ENCODE measurements at regions not wholly inside any gene's neighbourhood (a gene's known extent, or its start where the extent isn't known, plus 50 kb on each side); places are given as distances from the start of the nearest gene placed in this dataset.
"Not testable (repeated sequence)": the region's sequence is repeated elsewhere in the genome, so short reads cannot be mapped to it uniquely, and the experiment has no call there.

GRCh38 chr9:29422438-29422837, 1849.2 kb upstream of the C9orf72 start:
- H3K4me3 ChIP-seq = no peak overlapping the region
- no peak overlapping the region for H3K27ac ChIP-seq
- in situ Hi-C loops (cut with MboI; ENCODE audit: low pct_unique_long_range_greater_than_20kb in 2 of 9, low sequenced_read_pairs in 9 of 9, unreplicated experiment in 9 of 9) = no loop called here
- no peaks in the 10 kb centered on the region for H3K4me1 ChIP-seq (replicated peaks in 1 of 2)
- WGBS, 10 experiments = 0 to 94% (median 76%) methylated on average over 2 to 3 of the region's 3 CpGs; no CpG with 5 or more reads in 1 of the 10 experiments
- no peak for ATAC-seq (replicated peaks in 6 of 8)

- Histone ChIP-seq H3K4me1 (replicated peaks in 1 of 2) (no peaks in the 10 kb centered on the region), H3K4me3 (no peak overlapping the region), H3K27ac (no peak overlapping the region)
- ATAC-seq (replicated peaks in 6 of 8) = no peak
- in situ Hi-C loops (cut with MboI; ENCODE audit: low pct_unique_long_range_greater_than_20kb in 2 of 9, low sequenced_read_pairs in 9 of 9, unreplicated experiment in 9 of 9) = no loop called here
Measured at GRCh38 chr9:29432191-29432590, 1858.9 kb upstream of the C9orf72 start.

GRCh38 chr9:29432656-29433055, 1859.4 kb upstream of the C9orf72 start:
- H3K27ac ChIP-seq; H3K4me1 ChIP-seq (replicated peaks in 1 of 2); in situ Hi-C loops (cut with MboI; ENCODE audit: low pct_unique_long_range_greater_than_20kb in 2 of 9, low sequenced_read_pairs in 9 of 9, unreplicated experiment in 9 of 9); ATAC-seq (replicated peaks in 6 of 8); H3K4me3 ChIP-seq: not testable (repeated sequence)
- 0 to 100% (median 78%) methylated on average over 1 to 2 of the region's 2 CpGs; no CpG with 5 or more reads in 1 of the 10 experiments for WGBS, 10 experiments

- peak in 1 of 8 experiments; percentile 65 for ATAC-seq (replicated peaks in 6 of 8)
- no peaks in the 10 kb centered on the region for H3K4me1 ChIP-seq (replicated peaks in 1 of 2)
- WGBS, 10 experiments = 0 to 100% (median 75%) methylated on average over 1 of the region's 1 CpG; no CpG with 5 or more reads in 2 of the 10 experiments
- H3K27ac ChIP-seq = no peak overlapping the region
- no peak overlapping the region for H3K4me3 ChIP-seq
- in situ Hi-C loops (cut with MboI; ENCODE audit: low pct_unique_long_range_greater_than_20kb in 2 of 9, low sequenced_read_pairs in 9 of 9, unreplicated experiment in 9 of 9) = no loop called here
Measured at GRCh38 chr9:29435368-29435767, 1862.1 kb upstream of the C9orf72 start.

- Histone ChIP-seq H3K4me3 (no peak overlapping the region), H3K27ac (no peak overlapping the region), H3K4me1 (replicated peaks in 1 of 2) (peaks cover 0 to 3% of the 10 kb centered on the region in 2 donors)
- 13 to 90% (median 51%) methylated on average over 1 to 3 of the region's 3 CpGs; no CpG with 5 or more reads in 2 of the 10 experiments for WGBS, 10 experiments
- in situ Hi-C loops (cut with MboI; ENCODE audit: low pct_unique_long_range_greater_than_20kb in 2 of 9, low sequenced_read_pairs in 9 of 9, unreplicated experiment in 9 of 9) = no loop called here
- ATAC-seq (replicated peaks in 6 of 8) = peak in 2 of 8 experiments; percentile 33 to 57
Measured at GRCh38 chr9:29437526-29437925, 1864.2 kb upstream of the C9orf72 start.

GRCh38 chr9:29439961-29440360, 1866.7 kb upstream of the C9orf72 start:
- Histone ChIP-seq H3K4me3 (no peak overlapping the region), H3K27ac (no peak overlapping the region), H3K4me1 (replicated peaks in 1 of 2) (peaks cover 0 to 3% of the 10 kb centered on the region in 2 donors)
- 20 to 100% (median 79%) methylated on average over 1 to 2 of the region's 2 CpGs; no CpG with 5 or more reads in 2 of the 10 experiments for WGBS, 10 experiments
- no peak for ATAC-seq (replicated peaks in 6 of 8)
- in situ Hi-C loops (cut with MboI; ENCODE audit: low pct_unique_long_range_greater_than_20kb in 2 of 9, low sequenced_read_pairs in 9 of 9, unreplicated experiment in 9 of 9) = no loop called here

- WGBS, 10 experiments = 12 to 100% (median 91%) methylated on average over 1 to 4 of the region's 4 CpGs; no CpG with 5 or more reads in 2 of the 10 experiments
- Histone ChIP-seq H3K27ac (no peak overlapping the region), H3K4me1 (replicated peaks in 1 of 2) (peaks cover 0 to 3% of the 10 kb centered on the region in 2 donors), H3K4me3 (no peak overlapping the region)
- ATAC-seq (replicated peaks in 6 of 8) = no peak
- in situ Hi-C loops (cut with MboI; ENCODE audit: low pct_unique_long_range_greater_than_20kb in 2 of 9, low sequenced_read_pairs in 9 of 9, unreplicated experiment in 9 of 9) = no loop called here
Measured at GRCh38 chr9:29440449-29440848, 1867.2 kb upstream of the C9orf72 start.

- H3K27ac ChIP-seq = no peak overlapping the region
- in situ Hi-C loops (cut with MboI; ENCODE audit: low pct_unique_long_range_greater_than_20kb in 2 of 9, low sequenced_read_pairs in 9 of 9, unreplicated experiment in 9 of 9) = no loop called here
- H3K4me1 ChIP-seq (replicated peaks in 1 of 2) = peaks cover 0 to 3% of the 10 kb centered on the region in 2 donors
- WGBS, 10 experiments = 6 to 100% (median 77%) methylated on average over 2 to 3 of the region's 3 CpGs; no CpG with 5 or more reads in 1 of the 10 experiments
- no peak overlapping the region for H3K4me3 ChIP-seq
- ATAC-seq (replicated peaks in 6 of 8) = no peak
Measured at GRCh38 chr9:29445751-29446150, 1872.5 kb upstream of the C9orf72 start.

- Histone ChIP-seq H3K4me1 (replicated peaks in 1 of 2) (no peaks in the 10 kb centered on the region), H3K4me3 (peak overlapping the region; percentile 36 to 64 (median 51)), H3K27ac (no peak overlapping the region)
- ATAC-seq (replicated peaks in 6 of 8) = peak in 3 of 8 experiments; percentile 16 to 49 (median 33)
- in situ Hi-C loops (cut with MboI; ENCODE audit: low pct_unique_long_range_greater_than_20kb in 2 of 9, low sequenced_read_pairs in 9 of 9, unreplicated experiment in 9 of 9) = no loop called here
Measured at GRCh38 chr9:29449306-29449705, 1876.0 kb upstream of the C9orf72 start.

GRCh38 chr9:29450343-29450875, 1877.1 kb upstream of the C9orf72 start:
- ATAC-seq (replicated peaks in 6 of 8) = peak in 2 of 8 experiments; percentile 42 to 50
- in situ Hi-C loops (cut with MboI; ENCODE audit: low pct_unique_long_range_greater_than_20kb in 2 of 9, low sequenced_read_pairs in 9 of 9, unreplicated experiment in 9 of 9); H3K4me1 ChIP-seq (replicated peaks in 1 of 2): not testable (repeated sequence)
- WGBS, 10 experiments = 18 to 86% (median 50%) methylated on average over 2 to 13 of the region's 29 CpGs; no CpG with 5 or more reads in 4 of the 10 experiments
- peak overlapping the region; percentile 80 to 92 for H3K27ac ChIP-seq
- peak overlapping the region; percentile 36 to 64 (median 51) for H3K4me3 ChIP-seq

GRCh38 chr9:29456940-29457339, 1883.7 kb upstream of the C9orf72 start:
- no peak for ATAC-seq (replicated peaks in 6 of 8)
- in situ Hi-C loops (cut with MboI; ENCODE audit: low pct_unique_long_range_greater_than_20kb in 2 of 9, low sequenced_read_pairs in 9 of 9, unreplicated experiment in 9 of 9) = no loop called here
- WGBS, 10 experiments = 14 to 100% (median 80%) methylated on average over 1 to 3 of the region's 3 CpGs
- Histone ChIP-seq H3K4me1 (replicated peaks in 1 of 2) (no peaks in the 10 kb centered on the region), H3K27ac (no peak overlapping the region), H3K4me3 (no peak overlapping the region)

GRCh38 chr9:29475471-29475870, 1902.2 kb upstream of the C9orf72 start:
- ATAC-seq (replicated peaks in 6 of 8) = no peak
- Histone ChIP-seq H3K27ac (no peak overlapping the region), H3K4me1 (replicated peaks in 1 of 2) (no peaks in the 10 kb centered on the region), H3K4me3 (no peak overlapping the region)
- in situ Hi-C loops (cut with MboI; ENCODE audit: low pct_unique_long_range_greater_than_20kb in 2 of 9, low sequenced_read_pairs in 9 of 9, unreplicated experiment in 9 of 9) = no loop called here
- 0 to 100% (median 100%) methylated on average over 1 of the region's 1 CpG; no CpG with 5 or more reads in 5 of the 10 experiments for WGBS, 10 experiments

GRCh38 chr9:29511680-29512079, 1938.4 kb upstream of the C9orf72 start:
- no peak overlapping the region for H3K4me3 ChIP-seq
- 0 to 60% (median 31%) methylated on average over 1 of the region's 1 CpG; no CpG with 5 or more reads in 6 of the 10 experiments for WGBS, 10 experiments
- ATAC-seq (replicated peaks in 6 of 8) = peak in 3 of 8 experiments; percentile 45 to 51 (median 46)

GRCh38 chr9:29514336-29514735, 1941.1 kb upstream of the C9orf72 start:
- peak overlapping the region in 1 of 2 donors; percentile 2 for H3K27ac ChIP-seq
- peaks cover 8 to 11% of the 10 kb centered on the region in 2 donors for H3K4me1 ChIP-seq (replicated peaks in 1 of 2)
- whole genome bisulfite sequencing, 10 experiments = 0 to 80% (median 32%) methylated on average over 1 to 6 of the region's 11 CpGs; no CpG with 5 or more reads in 4 of the 10 experiments
- in situ Hi-C loops (cut with MboI; ENCODE audit: low pct_unique_long_range_greater_than_20kb in 2 of 9, low sequenced_read_pairs in 9 of 9, unreplicated experiment in 9 of 9) = no loop called here
- H3K4me3 ChIP-seq = no peak overlapping the region
- ATAC-seq (replicated peaks in 6 of 8) = peak in 6 of 8 experiments; percentile 37 to 85 (median 83)

More at GRCh38 chr9:29511680-29512079, 1938.4 kb upstream of the C9orf72 start:
- Histone ChIP-seq H3K4me1 (replicated peaks in 1 of 2) (peaks cover 8 to 11% of the 10 kb centered on the region in 2 donors), H3K27ac (no peak overlapping the region)
- in situ Hi-C loops (cut with MboI; ENCODE audit: low pct_unique_long_range_greater_than_20kb in 2 of 9, low sequenced_read_pairs in 9 of 9, unreplicated experiment in 9 of 9) = no loop called here

All from motor neuron (in vitro differentiated cells).